ENCODE measurements at regions not wholly inside any gene's neighbourhood (a gene's known extent, or its start where the extent isn't known, plus 50 kb on each side); places are given as distances from the start of the nearest gene placed in this dataset.

GRCh38 chr20:17843246-17844132 lies 125.1 kb downstream of the SNX5 start:
- no peak for DNase-seq (ENCODE audit: low read depth)
- TF ChIP-seq MAX (IDR thresholded peaks at IDR 0.05; ENCODE audit: low read depth, low read length) (no peak), POLR2A (IDR thresholded peaks at IDR 0.05; ENCODE audit: extremely low read depth, insufficient read length) (no peak), MYC (IDR thresholded peaks at IDR 0.05; ENCODE audit: low read depth, low read length) (no peak)
- TF ChIP-seq, protein P1, sequence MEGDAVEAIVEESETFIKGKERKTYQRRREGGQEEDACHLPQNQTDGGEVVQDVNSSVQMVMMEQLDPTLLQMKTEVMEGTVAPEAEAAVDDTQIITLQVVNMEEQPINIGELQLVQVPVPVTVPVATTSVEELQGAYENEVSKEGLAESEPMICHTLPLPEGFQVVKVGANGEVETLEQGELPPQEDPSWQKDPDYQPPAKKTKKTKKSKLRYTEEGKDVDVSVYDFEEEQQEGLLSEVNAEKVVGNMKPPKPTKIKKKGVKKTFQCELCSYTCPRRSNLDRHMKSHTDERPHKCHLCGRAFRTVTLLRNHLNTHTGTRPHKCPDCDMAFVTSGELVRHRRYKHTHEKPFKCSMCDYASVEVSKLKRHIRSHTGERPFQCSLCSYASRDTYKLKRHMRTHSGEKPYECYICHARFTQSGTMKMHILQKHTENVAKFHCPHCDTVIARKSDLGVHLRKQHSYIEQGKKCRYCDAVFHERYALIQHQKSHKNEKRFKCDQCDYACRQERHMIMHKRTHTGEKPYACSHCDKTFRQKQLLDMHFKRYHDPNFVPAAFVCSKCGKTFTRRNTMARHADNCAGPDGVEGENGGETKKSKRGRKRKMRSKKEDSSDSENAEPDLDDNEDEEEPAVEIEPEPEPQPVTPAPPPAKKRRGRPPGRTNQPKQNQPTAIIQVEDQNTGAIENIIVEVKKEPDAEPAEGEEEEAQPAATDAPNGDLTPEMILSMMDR (IDR thresholded peaks at IDR 0.05; ENCODE audit: low read depth, low read length), result no peak
- H3K4me3 ChIP-seq (ENCODE audit: low read depth, low read length), result no peak overlapping the region

- DNase-seq (ENCODE audit: low read depth), result no peak
- no peak overlapping the region for H3K4me3 ChIP-seq (ENCODE audit: low read depth, low read length)
- TF ChIP-seq, protein P1 (IDR thresholded peaks at IDR 0.05; ENCODE audit: low read depth, low read length), result no peak
- TF ChIP-seq POLR2A (IDR thresholded peaks at IDR 0.05; ENCODE audit: extremely low read depth, insufficient read length) (no peak), MYC (IDR thresholded peaks at IDR 0.05; ENCODE audit: low read depth, low read length) (no peak), MAX (IDR thresholded peaks at IDR 0.05; ENCODE audit: low read depth, low read length) (no peak)
These were observed 126.8 kb downstream of the SNX5 start for GRCh38 chr20:17841751-17842215.

- no peak overlapping the region for H3K4me3 ChIP-seq (ENCODE audit: low read depth, low read length)
- no peak for DNase-seq (ENCODE audit: low read depth)
- TF ChIP-seq, protein P1 (IDR thresholded peaks at IDR 0.05; ENCODE audit: low read depth, low read length), result no peak
- TF ChIP-seq POLR2A (IDR thresholded peaks at IDR 0.05; ENCODE audit: extremely low read depth, insufficient read length) (no peak), MYC (IDR thresholded peaks at IDR 0.05; ENCODE audit: low read depth, low read length) (no peak), MAX (IDR thresholded peaks at IDR 0.05; ENCODE audit: low read depth, low read length) (no peak)
These were observed 128.2 kb downstream of the SNX5 start for GRCh38 chr20:17840423-17840822.

GRCh38 chr20:17838921-17839320 lies 129.7 kb downstream of the SNX5 start:
- DNase-seq (ENCODE audit: low read depth), result no peak
- TF ChIP-seq MYC (IDR thresholded peaks at IDR 0.05; ENCODE audit: low read depth, low read length) (no peak), POLR2A (IDR thresholded peaks at IDR 0.05; ENCODE audit: extremely low read depth, insufficient read length) (no peak), MAX (IDR thresholded peaks at IDR 0.05; ENCODE audit: low read depth, low read length) (no peak)
- TF ChIP-seq, protein P1 (IDR thresholded peaks at IDR 0.05; ENCODE audit: low read depth, low read length), result no peak
- no peak overlapping the region for H3K4me3 ChIP-seq (ENCODE audit: low read depth, low read length)

DNA sequence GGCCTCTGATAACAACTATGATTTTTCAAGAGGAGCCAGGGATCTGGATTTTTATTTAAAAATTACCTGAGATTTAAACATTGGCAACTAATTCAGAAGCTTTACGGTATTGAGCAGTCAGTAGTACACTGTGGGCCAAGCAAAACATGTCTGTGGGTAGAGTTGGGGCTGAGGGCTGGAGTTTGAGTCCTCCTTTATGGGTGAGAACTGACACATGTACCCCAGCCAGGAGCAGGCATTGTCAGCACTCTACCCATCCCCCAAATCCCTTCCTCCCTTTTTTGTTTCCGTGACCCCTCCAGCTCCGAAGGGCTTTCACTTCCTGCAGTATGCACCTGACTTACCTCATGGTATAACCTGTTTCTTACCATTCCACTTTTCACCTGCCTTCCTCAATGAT lies 131.4 kb downstream of the SNX5 start:
- no peak for TF ChIP-seq MYC (IDR thresholded peaks at IDR 0.05; ENCODE audit: low read depth, low read length)
- no peak for TF ChIP-seq POLR2A (IDR thresholded peaks at IDR 0.05; ENCODE audit: extremely low read depth, insufficient read length)
- no peak for TF ChIP-seq MAX (IDR thresholded peaks at IDR 0.05; ENCODE audit: low read depth, low read length)
- TF ChIP-seq, protein P1 (IDR thresholded peaks at IDR 0.05; ENCODE audit: low read depth, low read length), result no peak
- DNase-seq (ENCODE audit: low read depth), result no peak
- H3K4me3 ChIP-seq (ENCODE audit: low read depth, low read length), result no peak overlapping the region
